OCI-LY1 (cell line): ENCODE measurements at regions not wholly inside any gene's neighbourhood (a gene's known extent, or its start where the extent isn't known, plus 50 kb on each side); places are given as distances from the start of the nearest gene placed in this dataset.

ENCODE experiments used
- EZH2 ChIP-seq: fragments of 200-600 bp; sonication (generic), shearing (Covaris generic); IDR thresholded peaks from 2 replicates; pipeline ENCODE4 v1.8.0; 2017; ENCODE audit warnings: borderline replicate concordance, mixed run types, mild to moderate bottlenecking, antibody characterized with exemption, low read length, moderate library complexity, mixed read lengths
- TF ChIP-seq, protein P1 (sequence below): fragments of 200-600 bp; sonication (generic), shearing (Covaris generic); IDR thresholded peaks from 2 replicates; pipeline ENCODE4 v1.5.1; 2017; ENCODE audit warnings: mild to moderate bottlenecking, antibody characterized with exemption, low read length, moderate library complexity, mixed read lengths

DNA sequence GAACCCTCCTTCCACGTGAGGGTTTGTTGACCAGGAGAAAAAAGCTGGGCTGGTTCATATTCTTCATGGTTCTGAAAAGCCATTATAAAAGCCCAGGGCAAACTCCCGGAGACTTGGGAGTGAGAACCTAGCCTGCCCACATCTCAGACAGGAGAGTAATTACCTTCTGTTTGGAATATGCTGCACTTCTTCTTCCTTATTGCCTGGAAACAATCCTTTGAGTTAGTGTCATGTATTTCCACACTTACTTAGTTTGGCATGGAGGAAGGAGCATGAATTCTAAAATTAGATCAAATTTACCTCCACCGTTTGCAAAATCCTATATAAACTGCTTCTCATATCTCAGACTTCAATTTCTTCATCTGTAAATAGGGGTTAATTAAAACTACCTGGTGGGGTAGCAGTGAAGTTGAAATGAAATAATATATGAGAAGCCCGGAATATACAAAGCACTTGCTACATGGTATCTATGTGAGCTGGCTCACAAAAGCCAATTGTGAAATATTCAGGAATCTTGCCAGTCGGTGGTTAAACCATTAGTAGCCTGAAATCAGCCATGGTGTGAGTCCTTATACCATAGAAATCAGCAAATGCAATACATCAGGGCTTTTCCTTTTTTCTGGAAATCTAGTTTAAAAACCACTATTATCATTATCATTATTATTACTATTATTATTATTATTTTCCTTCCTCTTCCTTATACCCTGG lies 140.0 kb upstream of the RAD23B start:
- no peak for TF ChIP-seq EZH2
- TF ChIP-seq, protein P1, sequence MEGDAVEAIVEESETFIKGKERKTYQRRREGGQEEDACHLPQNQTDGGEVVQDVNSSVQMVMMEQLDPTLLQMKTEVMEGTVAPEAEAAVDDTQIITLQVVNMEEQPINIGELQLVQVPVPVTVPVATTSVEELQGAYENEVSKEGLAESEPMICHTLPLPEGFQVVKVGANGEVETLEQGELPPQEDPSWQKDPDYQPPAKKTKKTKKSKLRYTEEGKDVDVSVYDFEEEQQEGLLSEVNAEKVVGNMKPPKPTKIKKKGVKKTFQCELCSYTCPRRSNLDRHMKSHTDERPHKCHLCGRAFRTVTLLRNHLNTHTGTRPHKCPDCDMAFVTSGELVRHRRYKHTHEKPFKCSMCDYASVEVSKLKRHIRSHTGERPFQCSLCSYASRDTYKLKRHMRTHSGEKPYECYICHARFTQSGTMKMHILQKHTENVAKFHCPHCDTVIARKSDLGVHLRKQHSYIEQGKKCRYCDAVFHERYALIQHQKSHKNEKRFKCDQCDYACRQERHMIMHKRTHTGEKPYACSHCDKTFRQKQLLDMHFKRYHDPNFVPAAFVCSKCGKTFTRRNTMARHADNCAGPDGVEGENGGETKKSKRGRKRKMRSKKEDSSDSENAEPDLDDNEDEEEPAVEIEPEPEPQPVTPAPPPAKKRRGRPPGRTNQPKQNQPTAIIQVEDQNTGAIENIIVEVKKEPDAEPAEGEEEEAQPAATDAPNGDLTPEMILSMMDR, result no peak
